Transverse colon (tissue), 3 donors: ENCODE measurements at regions not wholly inside any gene's neighbourhood (a gene's known extent, or its start where the extent isn't known, plus 50 kb on each side); places are given as distances from the start of the nearest gene placed in this dataset.

Experiments
- POLR2A ChIP-seq: fragments of 450-650 bp; IDR thresholded peaks from one replicate; pipeline ENCODE4 v1.6.1; 2016; ENCODE audit warnings: antibody characterized with exemption, mild to moderate bottlenecking, moderate library complexity
- TF ChIP-seq, protein P1 (sequence below), 5 experiments: fragments of 200-600 bp in 3 of 5; fragments of 450-650 bp in 2 of 5; sonication (generic) in 3 of 5; IDR thresholded peaks; 1 replicate in 2 of 5; 2 replicates in 3 of 5; pipeline ENCODE4 v1.5.1; 2016 to 2017; ENCODE audit warnings: antibody characterized with exemption in 5 of 5, inconsistent platforms in 3 of 5, mild to moderate bottlenecking in 2 of 5, moderate library complexity in 1 of 5

DNA sequence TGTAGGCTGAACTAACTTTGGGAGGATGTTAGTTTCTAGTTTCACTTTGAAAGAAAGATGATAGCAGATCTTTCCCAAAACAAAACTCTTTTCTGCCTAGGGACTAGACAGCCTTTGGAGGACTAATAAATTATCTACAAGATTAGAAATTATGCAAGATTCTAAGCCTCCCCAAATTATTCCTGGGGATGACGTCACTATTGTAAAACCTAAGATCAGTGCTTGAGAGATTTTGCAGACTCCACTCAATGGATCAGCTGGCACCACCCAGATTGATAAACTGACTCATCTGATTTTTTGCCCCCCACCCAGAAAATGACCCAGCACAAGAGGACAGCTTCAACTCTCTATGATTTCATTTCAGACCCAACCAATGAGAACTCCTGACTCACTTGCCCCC, 1057.9 kb upstream of the DIAPH2 start:
- no peak for TF ChIP-seq POLR2A
- TF ChIP-seq, protein P1, sequence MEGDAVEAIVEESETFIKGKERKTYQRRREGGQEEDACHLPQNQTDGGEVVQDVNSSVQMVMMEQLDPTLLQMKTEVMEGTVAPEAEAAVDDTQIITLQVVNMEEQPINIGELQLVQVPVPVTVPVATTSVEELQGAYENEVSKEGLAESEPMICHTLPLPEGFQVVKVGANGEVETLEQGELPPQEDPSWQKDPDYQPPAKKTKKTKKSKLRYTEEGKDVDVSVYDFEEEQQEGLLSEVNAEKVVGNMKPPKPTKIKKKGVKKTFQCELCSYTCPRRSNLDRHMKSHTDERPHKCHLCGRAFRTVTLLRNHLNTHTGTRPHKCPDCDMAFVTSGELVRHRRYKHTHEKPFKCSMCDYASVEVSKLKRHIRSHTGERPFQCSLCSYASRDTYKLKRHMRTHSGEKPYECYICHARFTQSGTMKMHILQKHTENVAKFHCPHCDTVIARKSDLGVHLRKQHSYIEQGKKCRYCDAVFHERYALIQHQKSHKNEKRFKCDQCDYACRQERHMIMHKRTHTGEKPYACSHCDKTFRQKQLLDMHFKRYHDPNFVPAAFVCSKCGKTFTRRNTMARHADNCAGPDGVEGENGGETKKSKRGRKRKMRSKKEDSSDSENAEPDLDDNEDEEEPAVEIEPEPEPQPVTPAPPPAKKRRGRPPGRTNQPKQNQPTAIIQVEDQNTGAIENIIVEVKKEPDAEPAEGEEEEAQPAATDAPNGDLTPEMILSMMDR (IDR thresholded peaks at IDR 0.05), result no peak
